NCI-H2107 treated with DMSO at 0.1 percent for 48 hours (cell line): ENCODE measurements at regions not wholly inside any gene's neighbourhood (a gene's known extent, or its start where the extent isn't known, plus 50 kb on each side); places are given as distances from the start of the nearest gene placed in this dataset.

ENCODE experiments used
- DNase-seq: peaks from one replicate; lab custom pipeline; 2025; ENCODE audit not compliant: unreplicated experiment; lab: John Stamatoyannopoulos, UW

- no peak for DNase-seq
Observed at GRCh38 chr2:121120411-121120810, 164.6 kb downstream of the TFCP2L1 start.

- no peak for DNase-seq
Observed at GRCh38 chr2:121120991-121121390, 164.0 kb downstream of the TFCP2L1 start.

- DNase-seq: no peak
Observed at GRCh38 chr2:121121661-121122060, 163.3 kb downstream of the TFCP2L1 start.

- no peak for DNase-seq
Observed at GRCh38 chr2:121123268-121123667, 161.7 kb downstream of the TFCP2L1 start.

GRCh38 chr2:121124330-121124729 lies 160.7 kb downstream of the TFCP2L1 start:
- no peak for DNase-seq

- DNase-seq: no peak
Observed at GRCh38 chr2:121125350-121125749, 159.7 kb downstream of the TFCP2L1 start.

- DNase-seq: no peak
Observed at GRCh38 chr2:121128741-121129659, 156.0 kb downstream of the TFCP2L1 start.

- no peak for DNase-seq
Observed at GRCh38 chr2:121129692-121130091, 155.3 kb downstream of the TFCP2L1 start.

GRCh38 chr2:121130301-121130850 lies 154.6 kb downstream of the TFCP2L1 start:
- no peak for DNase-seq

GRCh38 chr2:121131375-121131774 lies 153.6 kb downstream of the TFCP2L1 start:
- DNase-seq: no peak

- DNase-seq: no peak
Observed at GRCh38 chr2:121132054-121132761, 152.8 kb downstream of the TFCP2L1 start.

GRCh38 chr2:121132762-121133107 lies 152.3 kb downstream of the TFCP2L1 start:
- DNase-seq: no peak

- DNase-seq: no peak
Observed at GRCh38 chr2:121133551-121134319, 151.3 kb downstream of the TFCP2L1 start.

GRCh38 chr2:121134728-121135127 lies 150.3 kb downstream of the TFCP2L1 start:
- DNase-seq: no peak

GRCh38 chr2:121135168-121135853 lies 149.7 kb downstream of the TFCP2L1 start:
- no peak for DNase-seq

- DNase-seq: no peak
Observed at GRCh38 chr2:121136323-121136722, 148.7 kb downstream of the TFCP2L1 start.

GRCh38 chr2:121137571-121137970 lies 147.4 kb downstream of the TFCP2L1 start:
- no peak for DNase-seq

GRCh38 chr2:121140734-121141133 lies 144.3 kb downstream of the TFCP2L1 start:
- no peak for DNase-seq

GRCh38 chr2:121142452-121142851 lies 142.6 kb downstream of the TFCP2L1 start:
- DNase-seq: no peak

- DNase-seq: no peak
Observed at GRCh38 chr2:121144111-121144510, 140.9 kb downstream of the TFCP2L1 start.

GRCh38 chr2:121146630-121147029 lies 138.4 kb downstream of the TFCP2L1 start:
- DNase-seq: no peak
